ELF-1 (cell line): ENCODE measurements at regions not wholly inside any gene's neighbourhood (a gene's known extent, or its start where the extent isn't known, plus 50 kb on each side); places are given as distances from the start of the nearest gene placed in this dataset.
A peak's percentile ranks its signal among the peaks of the same experiment; 100 is the strongest.

Experiments
- DNase-seq: peaks from one replicate; pipeline ENCODE4 v3.0.0-alpha.2; 2016; ENCODE audit warnings: low read depth, low spot score

GRCh38 chr3:71902258-71903111 lies 117.5 kb upstream of the PROK2 start:
- no peak for DNase-seq

GRCh38 chr3:71901645-71902044 lies 116.7 kb upstream of the PROK2 start:
- DNase-seq, result no peak

DNA sequence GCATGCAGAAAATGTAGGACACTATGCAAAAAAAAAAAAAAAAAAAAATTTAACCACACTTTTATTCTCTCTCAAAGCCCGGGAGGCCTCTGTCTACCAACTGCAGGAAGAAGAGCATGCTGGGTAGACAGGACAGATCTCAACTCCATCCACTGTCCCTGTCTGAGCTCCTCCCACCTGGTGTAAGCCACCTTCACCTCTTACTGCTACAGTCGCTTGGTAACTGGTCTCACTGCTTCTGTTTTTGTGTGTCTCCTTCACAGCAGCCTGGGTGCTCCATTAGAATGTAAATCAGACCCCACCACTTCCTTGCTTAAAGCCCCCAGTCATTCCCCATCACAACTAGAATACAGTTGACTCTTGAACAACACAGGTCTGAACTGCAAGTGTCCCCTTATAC lies 115.1 kb upstream of the PROK2 start:
- DNase-seq, result no peak

DNA sequence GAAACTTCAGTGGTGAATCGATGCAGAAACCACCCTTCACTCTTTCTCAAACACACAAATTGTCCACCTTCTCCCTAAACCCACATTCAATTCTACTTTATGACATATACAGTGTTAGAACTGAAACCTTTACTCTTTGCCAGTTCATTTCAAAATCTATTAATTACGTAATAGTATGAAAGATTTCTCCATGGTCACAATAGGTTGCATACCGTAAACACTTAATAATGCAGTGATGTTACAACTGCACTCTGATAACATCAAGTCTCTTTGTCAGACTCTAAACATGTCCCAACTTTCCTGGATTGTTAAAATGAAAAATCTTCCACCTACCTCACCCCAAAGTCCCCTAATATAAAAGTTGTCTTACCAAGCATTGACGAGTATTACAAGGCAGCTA lies 111.8 kb upstream of the PROK2 start:
- DNase-seq, result no peak

- peak; percentile 30 for DNase-seq
These were observed 108.9 kb upstream of the PROK2 start for GRCh38 chr3:71893702-71894479.

- DNase-seq, result no peak
These were observed 108.2 kb upstream of the PROK2 start for GRCh38 chr3:71893122-71893521.

- no peak for DNase-seq
These were observed 106.5 kb upstream of the PROK2 start for GRCh38 chr3:71891483-71891882.

DNA sequence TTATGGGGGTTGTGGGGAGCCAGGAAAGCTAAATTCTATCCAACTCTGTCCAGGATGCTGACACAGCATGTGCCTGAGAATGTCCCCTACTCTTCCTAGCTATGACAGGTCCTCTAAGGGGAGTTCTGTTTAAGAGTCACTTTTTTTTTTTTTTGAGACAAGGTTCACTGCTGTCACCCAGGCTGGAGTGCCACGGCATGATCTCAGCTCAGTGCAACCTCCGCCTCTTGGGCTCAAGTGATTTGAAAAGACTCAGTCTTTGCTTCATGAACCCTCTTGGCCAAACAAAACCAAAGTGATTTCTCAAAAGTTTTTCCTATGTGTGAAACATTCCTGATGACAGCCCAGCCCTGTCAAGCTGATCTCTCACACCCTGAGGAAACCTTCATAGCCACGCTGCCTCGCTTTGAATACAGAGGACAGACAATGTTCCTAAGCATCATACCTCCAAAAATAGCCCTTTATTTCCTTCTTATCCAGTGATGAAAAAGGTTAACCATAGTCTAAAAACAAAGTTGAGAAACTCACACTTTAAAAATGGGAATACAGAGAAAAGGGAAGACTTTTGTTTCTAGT lies 105.5 kb upstream of the PROK2 start:
- no peak for DNase-seq

DNA sequence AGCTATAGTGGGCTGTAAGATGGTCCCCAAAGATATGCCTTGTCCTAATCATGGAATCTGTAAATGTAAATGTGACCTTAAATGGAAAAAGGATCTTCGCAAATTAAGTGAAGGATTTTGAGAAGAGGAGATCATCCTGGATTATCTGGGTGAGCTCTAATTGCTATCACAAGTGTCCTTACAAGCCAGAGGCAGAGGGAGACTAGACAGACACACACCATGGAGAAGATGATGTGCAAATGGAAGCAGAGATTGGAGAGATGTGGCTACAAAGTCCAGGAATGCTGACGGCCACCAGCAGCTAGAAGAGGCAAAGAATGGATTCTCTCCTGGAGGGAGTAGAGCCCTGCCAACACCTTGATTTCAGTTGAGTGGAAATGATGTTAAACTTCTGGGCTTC lies 102.3 kb upstream of the PROK2 start:
- no peak for DNase-seq

- peak; percentile 30 for DNase-seq
These were observed 100.1 kb upstream of the PROK2 start for GRCh38 chr3:71885006-71885405.

- no peak for DNase-seq
These were observed 96.8 kb upstream of the PROK2 start for GRCh38 chr3:71881732-71882131.

GRCh38 chr3:71881041-71881440 lies 96.1 kb upstream of the PROK2 start:
- DNase-seq, result no peak

- DNase-seq, result no peak
These were observed 94.1 kb upstream of the PROK2 start for GRCh38 chr3:71879089-71879488.

DNA sequence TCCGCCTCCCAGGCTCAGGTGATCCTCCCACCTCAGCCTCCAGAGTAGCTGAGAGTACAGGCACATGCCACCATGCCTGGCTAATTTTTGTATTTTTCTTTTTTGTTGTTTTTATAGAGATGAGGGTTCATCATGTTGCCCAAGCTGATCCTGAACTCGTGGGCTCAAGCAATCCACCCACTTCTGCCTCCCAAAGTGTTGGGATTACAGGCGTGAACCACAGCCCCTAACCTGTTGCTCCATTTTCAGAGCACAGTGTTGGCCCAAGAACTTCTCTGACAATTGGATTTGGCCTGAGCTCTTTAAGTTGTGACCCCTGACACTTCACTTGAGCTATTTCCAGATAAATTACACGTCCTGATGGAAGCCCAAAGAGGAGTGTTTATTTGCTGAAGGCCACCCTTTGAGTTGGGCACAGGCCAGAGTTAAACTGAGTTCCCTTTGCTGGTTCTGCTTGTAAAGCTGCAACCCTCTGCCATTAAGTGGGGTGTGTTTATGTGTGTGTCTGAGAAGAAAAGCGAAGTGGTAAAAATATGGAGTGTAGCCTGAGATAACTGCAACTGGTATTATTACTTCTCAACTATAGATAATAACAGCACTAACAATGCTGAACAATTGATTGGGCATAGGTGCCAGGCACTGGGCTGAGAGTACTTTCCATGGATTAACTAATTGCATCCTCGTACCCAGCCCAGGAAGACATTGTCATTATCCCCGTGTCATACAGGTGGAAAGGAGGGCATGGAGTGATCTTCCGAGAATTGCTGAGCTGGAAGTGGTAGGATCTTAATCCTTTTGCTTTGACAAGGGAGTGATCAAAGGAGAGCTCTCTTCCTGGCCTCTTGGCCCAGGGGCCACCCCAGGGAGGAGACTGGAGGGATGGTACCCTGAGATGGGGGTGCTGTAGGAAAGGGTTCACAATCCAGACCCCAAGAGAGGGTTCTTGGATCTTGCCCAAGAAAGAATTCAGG lies 91.5 kb upstream of the PROK2 start:
- peak; percentile 37 for DNase-seq

DNA sequence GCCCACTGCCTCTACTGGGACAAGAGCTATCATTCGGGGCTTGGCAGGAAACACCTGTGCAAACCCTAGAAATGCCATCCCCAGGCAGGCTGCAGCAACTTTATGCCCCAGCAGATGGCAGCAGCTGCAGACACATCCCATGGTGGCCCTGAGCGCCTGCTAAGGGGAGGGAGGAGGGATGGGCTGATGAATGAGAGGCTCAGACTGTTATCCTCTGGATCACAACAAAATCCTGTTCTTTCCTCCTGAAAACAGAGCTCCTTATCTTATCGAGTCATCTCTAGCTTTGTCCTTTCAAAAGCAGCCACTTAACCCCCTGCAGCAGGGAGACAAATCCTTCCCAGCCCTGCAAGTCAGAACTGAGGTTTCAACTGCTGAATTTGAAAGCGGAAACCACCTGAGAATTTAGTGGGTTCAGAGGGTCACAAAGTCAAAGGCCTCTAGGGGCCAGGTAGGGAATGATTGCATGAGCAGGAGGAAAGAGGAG lies 90.6 kb upstream of the PROK2 start:
- DNase-seq, result peak; percentile 97

DNA sequence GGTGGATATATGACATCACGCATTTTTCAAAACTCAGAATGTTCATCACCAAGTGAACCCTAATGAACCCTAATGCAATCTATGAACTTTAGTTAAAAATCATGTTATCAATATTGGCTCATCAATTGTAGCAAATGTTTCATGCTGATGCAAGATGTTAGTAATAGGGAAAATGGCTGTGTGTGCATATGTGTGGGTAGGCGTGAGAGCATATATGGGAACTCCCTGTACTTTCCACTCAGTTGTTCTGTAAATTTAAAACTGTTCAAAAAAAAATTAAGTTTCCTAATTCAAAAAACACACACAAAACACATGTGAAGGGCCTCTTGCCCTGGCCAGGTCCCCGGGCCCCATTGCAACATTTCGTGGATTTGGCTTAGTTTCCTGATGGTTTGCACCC lies 89.7 kb upstream of the PROK2 start:
- DNase-seq, result no peak

DNA sequence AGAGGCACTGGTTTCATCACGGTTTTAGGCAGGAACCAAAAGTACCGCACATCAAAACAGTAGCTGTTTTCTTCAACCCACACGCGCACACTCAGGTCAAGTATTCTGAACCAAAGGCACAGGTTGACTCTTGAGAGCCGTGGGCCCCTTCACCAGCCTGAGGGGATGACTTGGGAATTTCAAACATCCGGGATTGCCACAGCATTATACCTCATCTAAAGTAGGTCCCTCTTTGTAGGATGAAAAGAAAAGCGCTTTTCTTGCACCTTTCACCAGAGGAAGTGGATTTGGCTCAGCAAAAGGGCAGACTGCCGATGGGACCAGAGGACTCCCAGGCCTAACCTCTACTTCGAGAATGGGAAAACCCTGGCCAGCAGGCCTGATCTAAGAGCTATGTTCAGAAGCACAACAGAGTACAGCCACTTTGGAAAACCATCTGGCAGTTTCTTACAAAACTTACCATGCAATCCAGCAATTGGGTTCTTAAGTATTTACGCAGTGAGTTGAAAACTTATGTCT lies 88.2 kb upstream of the PROK2 start:
- peak; percentile 86 for DNase-seq

DNA sequence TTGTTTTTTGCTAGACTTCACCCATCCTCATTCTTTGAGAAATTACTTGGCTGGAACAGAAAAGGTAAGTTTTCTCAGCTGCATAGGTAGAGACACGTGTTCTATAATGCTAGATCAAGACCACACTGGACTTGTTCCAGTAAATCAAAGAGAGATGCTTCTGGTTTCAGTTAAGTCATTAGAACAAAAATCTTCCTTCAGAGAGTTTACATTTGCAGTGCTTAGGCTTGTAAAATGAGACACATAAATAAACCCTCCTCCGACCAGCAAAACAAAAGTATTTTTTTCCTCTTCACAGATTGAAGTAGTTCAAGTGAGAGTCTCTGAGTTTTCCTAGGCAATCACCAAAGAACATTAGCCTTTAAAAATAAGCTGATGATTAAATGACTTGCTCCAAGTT lies 87.3 kb upstream of the PROK2 start:
- no peak for DNase-seq

DNA sequence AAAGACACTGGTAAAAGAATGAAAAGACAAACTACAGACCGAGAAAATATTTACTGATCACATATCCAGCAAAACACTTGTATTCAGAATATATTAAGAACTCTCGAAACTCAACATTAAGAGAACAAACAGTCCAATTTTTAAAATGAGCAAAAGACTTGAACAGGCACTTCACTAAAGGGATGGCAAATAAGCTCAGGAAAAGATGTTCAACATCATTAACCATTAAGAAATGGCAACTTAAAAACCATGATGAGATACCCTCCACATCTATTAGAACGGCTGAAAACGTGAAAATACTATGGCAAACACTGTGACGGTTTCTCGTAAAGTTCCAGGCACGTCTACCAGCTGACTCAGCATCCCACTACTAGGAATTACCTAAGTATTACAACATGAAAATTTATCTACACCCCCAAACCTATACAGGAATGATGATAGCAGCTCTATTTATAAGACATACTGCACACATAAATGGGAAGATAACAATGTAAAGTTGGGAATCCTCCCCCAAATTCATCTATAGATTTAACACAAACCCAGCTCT lies 86.1 kb upstream of the PROK2 start:
- no peak for DNase-seq

GRCh38 chr3:71868876-71869275 lies 83.9 kb upstream of the PROK2 start:
- DNase-seq, result no peak

DNA sequence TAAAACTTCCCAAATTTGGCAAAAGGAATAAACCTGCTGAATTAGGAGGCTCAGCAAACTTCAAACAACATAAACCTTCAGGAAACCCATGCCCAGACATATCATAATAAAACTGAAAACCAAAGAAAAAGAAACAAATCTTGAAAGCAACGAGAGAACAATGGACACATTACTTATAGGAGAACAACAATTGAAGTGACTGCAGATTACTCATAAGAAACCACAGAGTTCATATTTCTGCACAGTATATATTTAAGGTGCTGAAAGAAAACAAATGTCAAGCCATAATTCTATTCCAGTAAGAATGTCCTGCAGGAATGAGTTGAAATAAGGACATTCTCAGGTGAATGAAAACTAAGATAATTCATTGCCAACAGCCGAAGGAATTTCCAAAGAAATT lies 80.8 kb upstream of the PROK2 start:
- DNase-seq, result no peak
